ENCODE measurements at regions not wholly inside any gene's neighbourhood (a gene's known extent, or its start where the extent isn't known, plus 50 kb on each side); places are given as distances from the start of the nearest gene placed in this dataset.
"Not testable (repeated sequence)": the region's sequence is repeated elsewhere in the genome, so short reads cannot be mapped to it uniquely, and the experiment has no call there.

DNA sequence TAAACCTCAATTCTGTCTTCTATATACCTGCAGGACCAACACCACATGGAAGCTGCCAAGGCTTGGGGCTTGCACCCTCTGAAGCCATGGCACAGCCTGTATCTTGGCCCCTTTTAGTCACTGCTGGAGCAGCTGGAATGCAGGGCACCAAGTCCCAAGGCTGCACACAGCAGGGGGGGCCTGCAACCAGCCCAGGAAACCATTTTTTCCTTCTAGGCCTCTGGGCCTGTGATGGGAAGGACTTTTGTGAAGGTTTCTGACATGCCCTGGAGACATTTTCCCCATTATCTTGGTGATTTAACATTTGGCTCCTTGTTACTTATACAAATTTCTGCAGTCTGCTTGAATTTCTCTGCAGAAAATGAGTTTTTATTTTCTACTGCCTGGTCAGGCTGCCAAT, 123.2 kb upstream of the PCGF5 start:
- CTCF ChIA-PET: no interaction called here
- POLR2A ChIA-PET: interaction anchor here (0.7 kb wide), 1 partner anchor 351 kb away, joined by 3 read pairs; no protein-coding TSS in a partner anchor
- DNase-seq: no peak

DNA sequence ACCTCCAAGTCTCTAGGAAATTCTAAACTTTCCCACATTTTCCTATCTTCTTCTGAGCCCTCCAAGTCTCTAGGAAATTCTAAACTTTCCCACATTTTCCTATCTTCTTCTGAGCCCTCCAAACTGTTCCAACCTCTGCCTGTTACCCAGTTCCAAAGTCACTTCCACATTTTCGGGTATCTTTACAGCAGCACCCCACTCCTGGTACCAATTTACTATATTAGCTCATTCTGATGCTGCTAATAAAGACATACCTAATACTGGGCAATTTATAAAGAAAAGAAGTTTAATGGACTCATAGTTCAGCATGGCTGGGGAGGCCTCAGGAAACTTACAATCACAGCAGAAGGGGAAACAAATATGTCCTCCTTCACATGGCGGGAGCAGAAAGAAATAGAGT, 122.4 kb upstream of the PCGF5 start:
- H3K27ac Mint-ChIP-seq; DNase-seq; H3K27me3 Mint-ChIP-seq; POLR2A ChIA-PET; ATAC-seq (ENCODE audit: low read depth); intact Hi-C loops (cut with micrococcal nuclease); H3K4me1 Mint-ChIP-seq; H3K4me3 Mint-ChIP-seq; CTCF ChIA-PET: not testable (repeated sequence)
- Mint-ChIP-seq H3K9me3 (peaks cover 21% of the 10 kb centered on the region), H3K36me3 (ENCODE audit: low read depth) (peaks cover 11% of the 10 kb centered on the region)

More for the DNA sequence above, 123.2 kb upstream of the PCGF5 start:
- Mint-ChIP-seq H3K36me3 (ENCODE audit: low read depth) (peaks cover 11% of the 10 kb centered on the region), H3K27me3 (no peaks in the 10 kb centered on the region), H3K4me1 (peaks cover 4% of the 10 kb centered on the region), H3K4me3 (no peak overlapping the region), H3K9me3 (peaks cover 21% of the 10 kb centered on the region), H3K27ac (peak overlapping the region; percentile 25)
- intact Hi-C loops (cut with micrococcal nuclease): no loop called here
- no peak for ATAC-seq (ENCODE audit: low read depth)
- TF ChIP-seq, protein P1, sequence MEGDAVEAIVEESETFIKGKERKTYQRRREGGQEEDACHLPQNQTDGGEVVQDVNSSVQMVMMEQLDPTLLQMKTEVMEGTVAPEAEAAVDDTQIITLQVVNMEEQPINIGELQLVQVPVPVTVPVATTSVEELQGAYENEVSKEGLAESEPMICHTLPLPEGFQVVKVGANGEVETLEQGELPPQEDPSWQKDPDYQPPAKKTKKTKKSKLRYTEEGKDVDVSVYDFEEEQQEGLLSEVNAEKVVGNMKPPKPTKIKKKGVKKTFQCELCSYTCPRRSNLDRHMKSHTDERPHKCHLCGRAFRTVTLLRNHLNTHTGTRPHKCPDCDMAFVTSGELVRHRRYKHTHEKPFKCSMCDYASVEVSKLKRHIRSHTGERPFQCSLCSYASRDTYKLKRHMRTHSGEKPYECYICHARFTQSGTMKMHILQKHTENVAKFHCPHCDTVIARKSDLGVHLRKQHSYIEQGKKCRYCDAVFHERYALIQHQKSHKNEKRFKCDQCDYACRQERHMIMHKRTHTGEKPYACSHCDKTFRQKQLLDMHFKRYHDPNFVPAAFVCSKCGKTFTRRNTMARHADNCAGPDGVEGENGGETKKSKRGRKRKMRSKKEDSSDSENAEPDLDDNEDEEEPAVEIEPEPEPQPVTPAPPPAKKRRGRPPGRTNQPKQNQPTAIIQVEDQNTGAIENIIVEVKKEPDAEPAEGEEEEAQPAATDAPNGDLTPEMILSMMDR (IDR thresholded peaks at IDR 0.05): no peak

DNA sequence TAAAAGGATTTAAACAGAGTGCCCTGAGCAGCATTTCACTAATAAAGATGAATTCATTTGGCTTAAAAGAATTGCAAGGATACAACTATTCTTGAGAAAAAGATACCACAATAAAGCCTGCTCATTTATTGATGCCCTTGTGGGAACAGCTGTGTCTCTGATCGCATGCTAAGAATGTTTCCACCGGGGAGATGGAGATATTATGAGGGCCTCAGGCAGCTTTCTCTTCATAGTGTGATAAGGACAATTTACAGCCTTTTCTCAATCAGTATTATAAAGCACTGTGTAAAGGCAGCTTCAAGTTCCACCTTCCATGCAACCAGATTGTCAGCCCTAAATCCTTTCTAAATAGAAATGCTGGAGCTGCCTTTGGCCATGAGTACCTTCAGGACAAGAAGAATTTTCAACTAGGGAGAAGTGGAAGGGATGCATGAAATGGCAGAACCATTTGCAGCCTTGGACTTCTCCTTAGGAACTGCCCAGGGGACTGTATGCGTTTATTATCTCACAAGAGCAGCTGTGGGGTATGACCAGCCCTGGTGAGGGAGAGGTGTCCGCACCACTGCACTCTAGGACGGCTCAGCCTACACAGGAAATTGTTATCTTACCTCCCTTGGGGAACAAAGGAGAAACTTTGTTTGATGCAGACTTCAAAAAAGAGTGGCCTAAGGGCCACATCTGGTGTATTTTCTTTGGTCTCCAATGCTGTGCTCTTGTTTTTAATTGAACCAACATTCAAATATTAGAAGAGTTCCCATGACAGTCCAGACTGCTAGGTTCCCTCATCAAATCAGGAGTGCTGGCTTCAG, 116.9 kb upstream of the PCGF5 start:
- Mint-ChIP-seq H3K4me3 (peak overlapping the region; percentile 64), H3K27ac (peak overlapping the region; percentile 54), H3K36me3 (ENCODE audit: low read depth) (no peaks in the 10 kb centered on the region), H3K4me1 (peaks cover 32% of the 10 kb centered on the region), H3K9me3 (no peaks in the 10 kb centered on the region), H3K27me3 (no peaks in the 10 kb centered on the region)
- TF ChIP-seq, protein P1 (IDR thresholded peaks at IDR 0.05): no peak
- ATAC-seq (ENCODE audit: low read depth): peak; percentile 82
- intact Hi-C loops (cut with micrococcal nuclease): loop anchor here (2.0 to 5.0 kb wide), 2 partner anchors 17 to 59 kb away; no protein-coding TSS in a partner anchor
- no peak for DNase-seq
- CTCF ChIA-PET: interaction anchor here (1.8 to 2.0 kb wide), 2 partner anchors 14 to 97 kb away, joined by 8 to 9 read pairs; no protein-coding TSS in a partner anchor
- POLR2A ChIA-PET: interaction anchor here (0.9 to 2.5 kb wide), 4 partner anchors 58 to 98 kb away, joined by 4 to 11 read pairs (median 7); no protein-coding TSS in a partner anchor

DNA sequence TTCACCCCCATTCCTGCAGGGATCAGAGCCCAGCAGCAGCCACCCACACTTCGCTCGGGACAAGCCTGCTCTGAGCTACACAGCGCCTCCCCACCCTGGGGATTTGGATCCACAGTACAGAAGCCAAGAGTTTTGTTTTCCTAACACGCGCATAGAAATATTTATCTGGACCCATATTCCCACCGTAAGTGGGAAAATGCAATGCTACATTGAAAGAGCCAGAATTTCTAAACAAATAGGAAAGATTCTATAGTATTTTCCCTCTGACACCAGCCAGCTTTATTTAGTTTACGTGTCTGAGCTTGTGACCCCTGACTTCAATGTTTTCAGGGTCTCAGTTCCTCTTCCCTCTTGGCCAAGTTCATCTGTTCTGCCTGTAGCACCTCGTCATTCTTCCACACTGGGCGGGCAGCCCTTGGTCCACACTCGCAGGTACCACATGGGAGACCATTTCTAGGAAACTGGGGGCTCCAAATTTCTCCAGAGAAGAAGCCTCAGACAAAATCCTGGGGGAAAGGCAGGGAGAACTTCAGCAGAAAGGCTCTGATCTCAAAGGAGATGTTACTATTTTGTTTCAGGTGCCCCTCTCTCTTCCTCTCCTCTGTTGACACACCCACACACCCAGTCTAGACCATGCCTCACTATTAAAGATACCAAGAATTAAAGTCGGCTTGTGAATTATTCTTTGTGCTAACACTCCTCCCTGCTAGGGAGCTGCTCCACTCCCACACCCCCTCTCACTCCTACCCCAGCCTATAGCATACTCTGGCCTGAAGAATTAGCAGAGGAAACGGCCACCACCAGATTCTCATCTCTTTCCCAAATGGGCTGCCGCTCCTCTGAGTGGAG, 116.0 kb upstream of the PCGF5 start:
- POLR2A ChIA-PET: interaction anchor here (0.9 to 2.5 kb wide), 4 partner anchors 57 to 97 kb away, joined by 4 to 11 read pairs (median 7); no protein-coding TSS in a partner anchor

DNA sequence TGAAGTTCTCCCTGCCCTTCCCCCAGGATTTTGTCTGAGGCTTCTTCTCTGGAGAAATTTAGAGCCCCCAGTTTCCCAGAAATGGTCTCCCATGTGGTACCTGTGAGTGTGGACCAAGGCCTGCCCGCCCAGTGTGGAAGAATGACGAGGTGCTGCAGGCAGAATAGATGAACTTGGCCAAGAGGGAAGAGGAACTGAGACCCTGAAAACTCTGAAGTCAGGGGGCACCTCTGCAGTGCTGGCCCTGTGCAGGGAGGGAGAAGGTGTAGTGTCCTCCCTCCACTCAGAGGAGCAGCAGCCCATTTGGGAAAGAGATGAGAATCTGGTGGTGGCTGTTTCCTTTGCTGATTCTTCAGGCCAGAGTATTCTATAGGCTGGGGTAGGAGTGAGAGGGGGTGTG, 115.2 kb upstream of the PCGF5 start:
- peak overlapping the region; percentile 2 for H3K27ac Mint-ChIP-seq
- POLR2A ChIA-PET: no interaction called here

More for the DNA sequence above, 116.0 kb upstream of the PCGF5 start:
- Mint-ChIP-seq H3K27ac (peak overlapping the region; percentile 54), H3K36me3 (ENCODE audit: low read depth) (no peaks in the 10 kb centered on the region), H3K4me1 (peaks cover 32% of the 10 kb centered on the region), H3K9me3 (no peaks in the 10 kb centered on the region), H3K4me3 (peak overlapping the region; percentile 64), H3K27me3 (no peaks in the 10 kb centered on the region)
- intact Hi-C loops (cut with micrococcal nuclease): loop anchor here (2.0 to 5.0 kb wide), 2 partner anchors 16 to 58 kb away; no protein-coding TSS in a partner anchor
- peak; percentile 66 for ATAC-seq (ENCODE audit: low read depth)
- CTCF ChIA-PET: interaction anchor here (1.8 to 2.0 kb wide), 2 partner anchors 15 to 97 kb away, joined by 8 to 9 read pairs; no protein-coding TSS in a partner anchor
- TF ChIP-seq, protein P1 (IDR thresholded peaks at IDR 0.05): no peak
- no peak for DNase-seq

More for the DNA sequence above, 115.2 kb upstream of the PCGF5 start:
- ATAC-seq (ENCODE audit: low read depth): no peak
- intact Hi-C loops (cut with micrococcal nuclease): loop anchor here (2.0 kb wide), 1 partner anchor 16 kb away; no protein-coding TSS in a partner anchor
- DNase-seq: no peak
- H3K4me3 Mint-ChIP-seq: no peak overlapping the region
- H3K36me3 Mint-ChIP-seq (ENCODE audit: low read depth): no peaks in the 10 kb centered on the region
- TF ChIP-seq, protein P1 (IDR thresholded peaks at IDR 0.05): no peak
- peaks cover 32% of the 10 kb centered on the region for H3K4me1 Mint-ChIP-seq
- H3K9me3 Mint-ChIP-seq: no peaks in the 10 kb centered on the region
- H3K27me3 Mint-ChIP-seq: no peaks in the 10 kb centered on the region
- CTCF ChIA-PET: no interaction called here

Data from activated B cell treated with CpG ODN at 0.5 μM for 24 hours (primary cell).